ENCODE measurements at regions not wholly inside any gene's neighbourhood (a gene's known extent, or its start where the extent isn't known, plus 50 kb on each side); places are given as distances from the start of the nearest gene placed in this dataset.

GRCh38 chr5:29770936-29771335 is 1422.5 kb upstream of the CDH6 start:
- Histone ChIP-seq H3K36me3 (no peaks in the 10 kb centered on the region), H3K4me3 (no peak overlapping the region), H3K27ac (no peak overlapping the region), H3K9me3 (no peaks in the 10 kb centered on the region), H3K4me1 (replicated peaks) (no peaks in the 10 kb centered on the region), H3K27me3 (replicated peaks; ENCODE audit: insufficient read depth) (no peaks in the 10 kb centered on the region)
- intact Hi-C loops (cut with DNase I), result no loop called here
- TF ChIP-seq POLR2AphosphoS5 (IDR thresholded peaks at IDR 0.05) (no peak), POLR2A (IDR thresholded peaks at IDR 0.05) (no peak)
- TF ChIP-seq, protein P1, sequence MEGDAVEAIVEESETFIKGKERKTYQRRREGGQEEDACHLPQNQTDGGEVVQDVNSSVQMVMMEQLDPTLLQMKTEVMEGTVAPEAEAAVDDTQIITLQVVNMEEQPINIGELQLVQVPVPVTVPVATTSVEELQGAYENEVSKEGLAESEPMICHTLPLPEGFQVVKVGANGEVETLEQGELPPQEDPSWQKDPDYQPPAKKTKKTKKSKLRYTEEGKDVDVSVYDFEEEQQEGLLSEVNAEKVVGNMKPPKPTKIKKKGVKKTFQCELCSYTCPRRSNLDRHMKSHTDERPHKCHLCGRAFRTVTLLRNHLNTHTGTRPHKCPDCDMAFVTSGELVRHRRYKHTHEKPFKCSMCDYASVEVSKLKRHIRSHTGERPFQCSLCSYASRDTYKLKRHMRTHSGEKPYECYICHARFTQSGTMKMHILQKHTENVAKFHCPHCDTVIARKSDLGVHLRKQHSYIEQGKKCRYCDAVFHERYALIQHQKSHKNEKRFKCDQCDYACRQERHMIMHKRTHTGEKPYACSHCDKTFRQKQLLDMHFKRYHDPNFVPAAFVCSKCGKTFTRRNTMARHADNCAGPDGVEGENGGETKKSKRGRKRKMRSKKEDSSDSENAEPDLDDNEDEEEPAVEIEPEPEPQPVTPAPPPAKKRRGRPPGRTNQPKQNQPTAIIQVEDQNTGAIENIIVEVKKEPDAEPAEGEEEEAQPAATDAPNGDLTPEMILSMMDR (IDR thresholded peaks at IDR 0.05), result no peak
- DNase-seq (ENCODE audit: low spot score), result no peak
- WGBS, result 58% methylated on average over 2 of the region's 2 CpGs

GRCh38 chr5:29769474-29769873 is 1424.0 kb upstream of the CDH6 start:
- H3K9me3 ChIP-seq, result no peaks in the 10 kb centered on the region
- H3K36me3 ChIP-seq, result no peaks in the 10 kb centered on the region
- 93% methylated on average over 5 of the region's 5 CpGs for WGBS
- TF ChIP-seq POLR2AphosphoS5 (IDR thresholded peaks at IDR 0.05) (no peak), POLR2A (IDR thresholded peaks at IDR 0.05) (no peak)
- TF ChIP-seq, protein P1 (IDR thresholded peaks at IDR 0.05), result no peak
- no peak for DNase-seq (ENCODE audit: low spot score)
- intact Hi-C loops (cut with DNase I), result no loop called here
- no peak overlapping the region for H3K27ac ChIP-seq
- no peaks in the 10 kb centered on the region for H3K27me3 ChIP-seq (replicated peaks; ENCODE audit: insufficient read depth)
- H3K4me1 ChIP-seq (replicated peaks), result no peaks in the 10 kb centered on the region
- H3K4me3 ChIP-seq, result no peak overlapping the region

DNA sequence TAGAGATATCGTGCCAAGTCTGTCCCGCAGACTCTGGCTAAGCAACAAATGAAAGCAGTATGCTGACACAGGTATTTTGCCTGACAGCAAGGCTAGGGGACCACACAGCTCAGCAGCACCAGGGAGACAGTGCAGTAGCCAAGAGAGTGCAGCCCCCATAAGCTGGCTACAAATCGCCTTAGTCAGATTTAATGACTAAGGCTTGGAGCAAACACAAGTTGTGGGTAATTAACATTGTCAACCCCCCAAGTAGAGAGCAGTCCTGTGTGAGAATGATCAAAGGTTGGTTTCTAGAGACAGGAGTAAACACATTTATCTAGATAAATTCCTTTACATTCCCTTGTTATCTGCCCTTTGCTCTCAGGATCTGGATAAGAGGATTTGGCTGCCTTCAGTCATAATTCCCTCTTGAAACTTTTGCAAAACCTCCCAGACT is 1434.5 kb upstream of the CDH6 start:
- intact Hi-C loops (cut with DNase I), result no loop called here
- no peaks in the 10 kb centered on the region for H3K4me1 ChIP-seq (replicated peaks)
- no peak overlapping the region for H3K27ac ChIP-seq
- H3K27me3 ChIP-seq (replicated peaks; ENCODE audit: insufficient read depth), result no peaks in the 10 kb centered on the region
- H3K36me3 ChIP-seq, result no peaks in the 10 kb centered on the region
- H3K4me3 ChIP-seq, result no peak overlapping the region
- TF ChIP-seq POLR2A (IDR thresholded peaks at IDR 0.05) (no peak), POLR2AphosphoS5 (IDR thresholded peaks at IDR 0.05) (no peak)
- DNase-seq (ENCODE audit: low spot score), result no peak
- H3K9me3 ChIP-seq, result no peaks in the 10 kb centered on the region
- 28% methylated on average over 3 of the region's 3 CpGs for WGBS

DNA sequence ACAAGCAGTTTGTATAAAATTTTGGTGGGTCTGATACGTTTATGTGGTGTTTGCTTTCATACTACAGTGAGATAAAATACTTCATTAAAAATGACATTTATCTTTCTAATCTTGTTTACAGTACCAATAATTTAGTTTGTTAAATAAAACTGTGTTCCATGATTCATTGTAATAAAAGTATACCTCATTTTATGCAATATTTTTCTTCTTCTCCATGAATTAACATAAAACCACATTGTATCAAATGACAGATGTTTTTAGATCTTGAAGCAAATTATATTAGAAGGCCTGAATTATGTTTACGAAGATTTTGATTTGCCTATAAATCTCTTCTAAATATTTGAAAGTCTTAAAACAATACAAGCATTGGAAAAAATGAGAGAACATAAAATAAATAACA is 1443.0 kb upstream of the CDH6 start:
- intact Hi-C loops (cut with DNase I), result no loop called here
- Histone ChIP-seq H3K36me3 (no peaks in the 10 kb centered on the region), H3K9me3 (no peaks in the 10 kb centered on the region), H3K27ac (no peak overlapping the region), H3K27me3 (replicated peaks; ENCODE audit: insufficient read depth) (no peaks in the 10 kb centered on the region), H3K4me3 (no peak overlapping the region), H3K4me1 (replicated peaks) (no peaks in the 10 kb centered on the region)
- TF ChIP-seq, protein P1 (IDR thresholded peaks at IDR 0.05), result no peak
- no peak for TF ChIP-seq POLR2A (IDR thresholded peaks at IDR 0.05)
- TF ChIP-seq POLR2AphosphoS5 (IDR thresholded peaks at IDR 0.05), result no peak
- 17% methylated on average over 2 of the region's 2 CpGs for WGBS
- DNase-seq (ENCODE audit: low spot score), result no peak

- DNase-seq (ENCODE audit: low spot score), result no peak
- intact Hi-C loops (cut with DNase I), result no loop called here
- 79% methylated on average over 3 of the region's 3 CpGs for WGBS
- Histone ChIP-seq H3K9me3 (no peaks in the 10 kb centered on the region), H3K4me3 (no peak overlapping the region), H3K27ac (no peak overlapping the region), H3K36me3 (no peaks in the 10 kb centered on the region), H3K27me3 (replicated peaks; ENCODE audit: insufficient read depth) (no peaks in the 10 kb centered on the region), H3K4me1 (replicated peaks) (no peaks in the 10 kb centered on the region)
- TF ChIP-seq POLR2A (IDR thresholded peaks at IDR 0.05) (no peak), POLR2AphosphoS5 (IDR thresholded peaks at IDR 0.05) (no peak)
- TF ChIP-seq, protein P1 (IDR thresholded peaks at IDR 0.05), result no peak
These were observed 1448.9 kb upstream of the CDH6 start for GRCh38 chr5:29744618-29745017.

All from prostate gland (tissue), 2 donors.